Activated CD4-positive, alpha-beta memory T cell treated with anti-CD3 and anti-CD28 coated beads for 36 hours (primary cell): ENCODE measurements at regions not wholly inside any gene's neighbourhood (a gene's known extent, or its start where the extent isn't known, plus 50 kb on each side); places are given as distances from the start of the nearest gene placed in this dataset.
"Not testable (repeated sequence)": the region's sequence is repeated elsewhere in the genome, so short reads cannot be mapped to it uniquely, and the experiment has no call there.

Source experiments
- CTCF ChIA-PET: fragments of 350-600 bp; sonication (Branson Sonifier 250); formaldehyde crosslinking; loops from one replicate; lab custom pipeline; 2021; ENCODE audit warnings: antibody characterized with exemption, inconsistent platforms; lab: Charles Lee
- POLR2A ChIA-PET: fragments of 350-600 bp; sonication (Branson Sonifier 250); formaldehyde crosslinking; loops from one replicate; lab custom pipeline; 2021; ENCODE audit warnings: antibody characterized with exemption; lab: Charles Lee
- DNase-seq: peaks from one replicate; pipeline ENCODE4 v3.0.0-alpha.2; 2020
- H3K27ac Mint-ChIP-seq: one replicate; pipeline ENCODE4 v1.8.0; 2021; ENCODE audit warnings: mixed read lengths
- H3K27me3 Mint-ChIP-seq: one replicate; pipeline ENCODE4 v1.8.0; 2021; ENCODE audit warnings: mixed read lengths
- H3K36me3 Mint-ChIP-seq: one replicate; pipeline ENCODE4 v1.8.0; 2021; ENCODE audit warnings: mixed read lengths
- H3K4me1 Mint-ChIP-seq: one replicate; pipeline ENCODE4 v1.8.0; 2021; ENCODE audit warnings: low read depth, mixed read lengths
- H3K4me3 Mint-ChIP-seq: one replicate; pipeline ENCODE4 v1.8.0; 2021; ENCODE audit warnings: mild to moderate bottlenecking, mixed read lengths
- H3K9me3 Mint-ChIP-seq: one replicate; pipeline ENCODE4 v1.8.0; 2021; ENCODE audit warnings: mixed read lengths
- intact Hi-C: fragments of 100-400 bp; cut with micrococcal nuclease; formaldehyde crosslinking; loops from one replicate; pipeline ENCODE4 v1.15.1; 2023

DNA sequence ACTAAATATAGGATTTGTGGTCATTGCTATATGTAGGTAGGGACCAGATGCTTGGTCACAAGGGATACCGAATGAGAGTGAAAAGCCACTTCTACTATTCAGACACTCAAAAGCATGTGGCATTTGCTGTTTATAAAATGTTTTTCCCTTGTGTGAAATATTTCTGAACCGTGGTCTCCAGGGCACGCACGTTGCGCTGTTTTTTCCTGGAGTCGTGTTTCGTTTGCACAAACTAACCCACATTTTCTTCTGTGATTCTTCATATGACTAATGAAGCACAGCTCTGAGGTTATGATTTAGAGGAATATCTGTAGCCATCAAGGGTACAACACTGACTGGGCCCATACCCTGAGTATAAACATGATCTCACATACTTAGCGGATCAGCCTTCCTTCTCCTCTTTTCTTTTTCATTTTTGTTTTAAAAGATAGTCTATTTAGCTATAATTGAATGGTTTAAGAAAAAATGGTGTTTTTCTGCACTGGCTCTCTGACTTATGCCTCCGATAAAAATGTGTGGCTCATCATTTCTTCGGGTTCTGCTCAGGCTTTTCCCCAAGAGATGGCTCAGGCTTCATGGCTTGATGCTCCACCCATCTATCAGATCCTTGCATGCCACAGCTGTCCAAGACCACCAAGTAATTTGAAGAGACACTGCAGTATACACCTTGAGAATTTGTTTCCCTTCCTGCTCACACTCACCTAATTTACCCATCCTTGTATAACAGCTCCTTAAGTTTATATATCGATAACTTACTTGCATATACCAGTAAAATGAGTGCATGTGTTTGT is 59.9 kb upstream of the HBS1L start:
- Mint-ChIP-seq H3K27me3 (no peaks in the 10 kb centered on the region), H3K4me1 (peaks cover 65% of the 10 kb centered on the region), H3K9me3 (no peaks in the 10 kb centered on the region), H3K27ac (peak overlapping the region; percentile 96), H3K4me3 (peak overlapping the region; percentile 44), H3K36me3 (no peaks in the 10 kb centered on the region)
- ChIA-PET CTCF (interaction anchor here (0.8 to 1.9 kb wide), 7 partner anchors 10 to 98 kb away, joined by 3 to 9 read pairs (median 3); no protein-coding TSS in a partner anchor), POLR2A (interaction anchor here (0.6 to 2.3 kb wide), 13 partner anchors 12 to 100 kb away, joined by 3 to 20 read pairs (median 5); partner anchors contain the start of gene MYB)
- intact Hi-C loops, result loop anchor here (1.0 to 2.0 kb wide), 10 partner anchors 20 to 868 kb away; partner anchors contain the start of gene HBS1L
- DNase-seq, result peak; percentile 86

DNA sequence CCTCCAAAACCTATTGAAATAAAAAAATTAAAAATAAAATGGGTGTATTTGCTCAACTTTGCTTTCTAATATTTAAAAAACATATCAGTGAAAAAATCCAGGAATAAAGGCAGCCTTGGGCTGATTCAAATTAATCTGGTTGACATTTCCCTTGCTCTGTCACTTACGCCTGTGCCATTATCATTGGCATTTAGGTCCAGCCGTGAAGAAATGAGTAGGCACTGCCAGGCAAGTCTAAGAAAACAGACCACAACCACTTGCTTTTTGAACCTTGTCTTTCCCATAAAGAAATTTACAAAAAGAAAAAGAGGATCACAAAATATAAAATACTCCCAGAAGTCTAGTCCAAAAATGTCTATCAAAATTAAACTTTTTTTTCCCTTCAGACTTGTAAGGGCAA is 59.2 kb upstream of the HBS1L start:
- peaks cover 65% of the 10 kb centered on the region for H3K4me1 Mint-ChIP-seq

DNA sequence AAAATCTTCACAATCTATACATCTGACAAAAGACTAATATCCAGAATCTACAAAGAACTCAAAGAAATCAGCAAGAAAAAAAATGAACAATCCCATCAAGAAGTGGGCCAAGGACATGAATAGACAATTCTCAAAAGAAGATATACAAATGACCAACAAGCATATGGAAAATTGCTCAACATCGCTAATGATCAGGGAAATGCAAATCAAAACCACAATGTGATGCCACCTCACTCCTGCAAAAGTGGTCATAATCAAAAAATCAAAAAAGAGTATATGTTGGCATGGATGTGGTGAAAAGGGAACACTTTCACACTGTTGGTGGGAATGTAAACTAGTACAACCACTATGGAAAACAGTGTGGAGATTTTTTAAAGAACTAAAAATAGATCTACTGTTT is 58.3 kb upstream of the HBS1L start:
- peaks cover 57% of the 10 kb centered on the region for H3K4me1 Mint-ChIP-seq
- H3K9me3 Mint-ChIP-seq, H3K4me3 Mint-ChIP-seq, CTCF ChIA-PET, intact Hi-C loops, DNase-seq, H3K27me3 Mint-ChIP-seq, POLR2A ChIA-PET, H3K36me3 Mint-ChIP-seq: not testable (repeated sequence)
- H3K27ac Mint-ChIP-seq, result peak overlapping the region; percentile 40

More for the DNA sequence above, 59.2 kb upstream of the HBS1L start:
- intact Hi-C loops, result loop anchor here (1.0 to 2.0 kb wide), 5 partner anchors 20 to 867 kb away; no protein-coding TSS in a partner anchor
- CTCF ChIA-PET, result interaction anchor here (1.6 kb wide), 1 partner anchor 70 kb away, joined by 6 read pairs; no protein-coding TSS in a partner anchor
- DNase-seq, result no peak
- Mint-ChIP-seq H3K4me3 (peak overlapping the region; percentile 14), H3K9me3 (no peaks in the 10 kb centered on the region), H3K36me3 (no peaks in the 10 kb centered on the region), H3K27me3 (no peaks in the 10 kb centered on the region), H3K27ac (peak overlapping the region; percentile 96)
- POLR2A ChIA-PET, result interaction anchor here (0.6 to 2.3 kb wide), 9 partner anchors 12 to 83 kb away, joined by 3 to 20 read pairs (median 5); partner anchors contain the start of gene MYB

DNA sequence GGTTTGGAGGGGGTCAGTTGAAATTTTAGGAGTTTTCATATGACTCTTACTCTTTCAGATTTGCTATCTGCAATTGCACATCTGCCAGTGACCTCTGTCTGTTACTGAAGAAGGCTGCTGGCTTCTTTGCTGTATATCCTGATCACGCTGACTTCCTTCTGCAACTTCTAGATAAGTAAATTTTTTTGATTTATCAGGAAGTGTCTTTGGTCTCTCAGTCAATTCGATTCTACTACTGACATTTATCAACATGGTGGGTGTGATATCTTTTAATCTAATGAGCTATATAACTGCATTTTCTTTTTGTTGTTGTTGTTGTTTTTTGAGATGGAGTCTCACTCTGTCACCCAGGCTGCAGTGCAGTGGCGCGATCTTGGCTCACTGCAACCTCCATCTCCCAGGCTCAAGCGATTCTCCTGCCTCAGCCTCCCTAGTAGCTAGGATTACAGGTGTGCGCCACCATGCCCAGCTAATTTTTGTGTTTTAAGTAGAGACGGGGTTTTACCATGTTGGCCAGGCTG is 55.7 kb upstream of the HBS1L start:
- H3K36me3 Mint-ChIP-seq, intact Hi-C loops, H3K27me3 Mint-ChIP-seq, POLR2A ChIA-PET, H3K27ac Mint-ChIP-seq, H3K9me3 Mint-ChIP-seq, DNase-seq, H3K4me3 Mint-ChIP-seq, CTCF ChIA-PET: not testable (repeated sequence)
- peaks cover 33% of the 10 kb centered on the region for H3K4me1 Mint-ChIP-seq

DNA sequence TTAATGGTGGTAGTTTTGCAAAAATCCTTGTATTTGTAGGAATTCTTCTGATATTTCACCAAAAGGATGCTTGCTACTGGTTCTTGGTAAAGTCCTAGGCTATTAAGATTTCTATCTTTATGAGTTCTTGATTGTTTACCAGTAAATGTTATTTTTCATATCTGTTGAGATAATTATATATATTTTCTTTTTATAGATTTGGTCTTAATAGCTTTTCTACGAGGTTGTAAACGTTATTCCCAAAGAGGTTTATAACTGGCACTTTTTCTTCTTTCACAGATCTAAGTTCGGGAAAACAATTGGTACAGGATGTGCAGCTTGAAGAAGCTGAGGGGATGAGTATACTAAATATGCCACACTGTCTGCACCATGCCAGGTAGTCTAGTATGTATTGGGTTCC is 55.1 kb upstream of the HBS1L start:
- Mint-ChIP-seq H3K9me3 (no peaks in the 10 kb centered on the region), H3K27ac (no peak overlapping the region), H3K4me1 (peaks cover 27% of the 10 kb centered on the region), H3K4me3 (no peak overlapping the region), H3K27me3 (no peaks in the 10 kb centered on the region), H3K36me3 (peaks cover 1% of the 10 kb centered on the region)
- ChIA-PET CTCF (no interaction called here), POLR2A (no interaction called here)
- intact Hi-C loops, result no loop called here
- no peak for DNase-seq

DNA sequence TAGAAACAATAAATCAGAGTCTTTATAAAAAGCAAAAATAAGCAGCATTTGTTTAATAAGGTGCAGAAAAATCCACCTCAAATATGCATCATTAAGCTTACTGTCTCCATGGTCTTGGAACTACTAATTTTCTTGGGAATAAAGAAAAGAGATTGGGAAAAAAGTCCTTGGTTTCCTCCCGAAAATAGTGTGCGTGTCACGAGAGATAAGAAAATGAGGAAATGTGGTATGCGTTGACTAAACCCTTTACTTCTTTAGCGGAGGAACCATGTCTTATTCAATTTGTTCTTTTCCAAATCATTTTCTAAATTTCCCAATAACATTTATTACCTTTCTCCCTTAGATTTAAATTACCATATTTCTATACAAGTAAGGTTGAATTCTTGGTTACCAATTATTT is 54.1 kb upstream of the HBS1L start:
- Mint-ChIP-seq H3K4me1 (peaks cover 28% of the 10 kb centered on the region), H3K4me3 (no peak overlapping the region), H3K36me3 (peaks cover 1% of the 10 kb centered on the region), H3K27me3 (no peaks in the 10 kb centered on the region), H3K27ac (no peak overlapping the region), H3K9me3 (no peaks in the 10 kb centered on the region)
- ChIA-PET CTCF (interaction anchor here (0.6 to 0.7 kb wide), 2 partner anchors 74 to 87 kb away, joined by 3 to 4 read pairs; no protein-coding TSS in a partner anchor), POLR2A (no interaction called here)
- intact Hi-C loops, result no loop called here
- DNase-seq, result no peak

DNA sequence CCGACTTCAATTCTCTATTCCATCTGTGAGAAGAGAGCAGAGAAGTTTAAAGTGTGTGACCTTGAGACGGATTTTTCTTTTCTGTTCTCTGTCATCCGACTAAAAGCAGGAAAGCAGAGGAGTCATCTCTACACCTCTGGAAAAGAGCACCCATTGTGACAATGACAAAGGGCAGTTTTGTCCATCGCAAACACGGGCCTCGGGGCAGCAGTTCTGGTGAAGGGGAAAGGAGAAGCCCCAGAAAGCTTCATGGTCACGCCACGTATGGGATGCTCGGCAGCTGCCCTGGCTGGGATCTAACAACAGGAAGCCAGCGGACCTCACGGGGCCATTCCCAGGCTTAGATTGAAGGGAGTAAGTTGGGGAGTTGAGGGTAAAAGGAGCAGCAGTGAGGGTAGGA is 52.0 kb upstream of the HBS1L start:
- intact Hi-C loops, result no loop called here
- Mint-ChIP-seq H3K27me3 (no peaks in the 10 kb centered on the region), H3K4me1 (peaks cover 27% of the 10 kb centered on the region), H3K36me3 (peaks cover 1% of the 10 kb centered on the region), H3K9me3 (no peaks in the 10 kb centered on the region), H3K4me3 (no peak overlapping the region), H3K27ac (no peak overlapping the region)
- ChIA-PET POLR2A (no interaction called here), CTCF (no interaction called here)
- DNase-seq, result no peak

DNA sequence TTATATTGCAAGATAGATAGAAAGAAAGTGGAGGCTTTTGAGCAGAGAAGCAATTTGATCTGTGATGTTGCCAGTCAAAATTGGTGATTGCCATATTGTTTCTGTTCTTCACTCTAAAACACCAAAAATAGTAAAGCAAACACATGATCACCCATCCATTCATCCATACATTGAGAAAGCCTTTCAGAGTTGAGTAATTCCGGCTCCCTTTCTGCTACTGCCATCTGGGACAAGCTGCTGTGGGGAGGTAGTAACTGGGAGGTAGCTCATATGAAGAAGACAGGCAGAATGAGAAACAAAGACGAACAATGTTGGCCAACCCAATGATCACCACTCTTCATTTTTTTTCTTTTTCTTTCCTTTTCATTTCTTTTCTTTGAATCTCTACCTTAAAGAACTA is 51.1 kb upstream of the HBS1L start:
- ChIA-PET POLR2A (no interaction called here), CTCF (interaction anchor here (0.9 kb wide), 1 partner anchor 152 kb away, joined by 3 read pairs; no protein-coding TSS in a partner anchor)
- H3K4me1 Mint-ChIP-seq, result peaks cover 28% of the 10 kb centered on the region
- no peak overlapping the region for H3K27ac Mint-ChIP-seq
- DNase-seq, result no peak
- H3K27me3 Mint-ChIP-seq, result no peaks in the 10 kb centered on the region
- intact Hi-C loops, result no loop called here
- no peak overlapping the region for H3K4me3 Mint-ChIP-seq
- peaks cover 1% of the 10 kb centered on the region for H3K36me3 Mint-ChIP-seq
- H3K9me3 Mint-ChIP-seq, result no peaks in the 10 kb centered on the region

DNA sequence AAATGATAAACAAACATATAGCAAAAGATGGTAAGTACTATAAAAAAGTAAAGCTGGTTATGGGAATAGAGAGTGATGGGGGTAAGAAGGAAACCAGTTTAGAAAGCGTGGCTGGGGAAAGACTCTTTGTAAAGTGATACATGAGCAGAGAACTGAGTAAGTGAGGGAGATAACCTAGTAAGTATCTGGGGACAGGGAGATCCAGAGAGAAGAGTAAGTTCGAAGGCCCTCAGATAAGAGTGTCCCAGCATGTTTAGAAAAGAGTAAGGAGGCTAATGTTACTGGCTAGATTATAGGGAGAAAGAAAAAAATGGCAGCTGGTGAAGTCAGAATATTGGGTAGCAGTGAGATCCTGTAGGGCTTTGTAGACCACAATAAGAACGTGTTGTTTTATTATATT is 50.7 kb upstream of the HBS1L start:
- Mint-ChIP-seq H3K27me3 (no peaks in the 10 kb centered on the region), H3K9me3 (no peaks in the 10 kb centered on the region), H3K27ac (no peak overlapping the region), H3K4me1 (peaks cover 28% of the 10 kb centered on the region), H3K4me3 (no peak overlapping the region), H3K36me3 (peaks cover 1% of the 10 kb centered on the region)
- no peak for DNase-seq
- ChIA-PET POLR2A (no interaction called here), CTCF (interaction anchor here (0.9 kb wide), 1 partner anchor 152 kb away, joined by 3 read pairs; no protein-coding TSS in a partner anchor)
- intact Hi-C loops, result no loop called here
